Stimulated activated CD4-positive, alpha-beta T cell treated with anti-CD3 and anti-CD28 coated beads, Interleukin-1b, Interleukin-23, amount 100 ng/mL, for 24 hours (primary cell): ENCODE measurements at regions not wholly inside any gene's neighbourhood (a gene's known extent, or its start where the extent isn't known, plus 50 kb on each side); places are given as distances from the start of the nearest gene placed in this dataset.
"Not testable (repeated sequence)": the region's sequence is repeated elsewhere in the genome, so short reads cannot be mapped to it uniquely, and the experiment has no call there.

Experiments
- DNase-seq, 4 experiments: peaks; one replicate each; pipeline ENCODE4 v3.0.0-alpha.2; 2020; ENCODE audit warnings: low read depth in 4 of 4, low spot score in 1 of 4

DNA sequence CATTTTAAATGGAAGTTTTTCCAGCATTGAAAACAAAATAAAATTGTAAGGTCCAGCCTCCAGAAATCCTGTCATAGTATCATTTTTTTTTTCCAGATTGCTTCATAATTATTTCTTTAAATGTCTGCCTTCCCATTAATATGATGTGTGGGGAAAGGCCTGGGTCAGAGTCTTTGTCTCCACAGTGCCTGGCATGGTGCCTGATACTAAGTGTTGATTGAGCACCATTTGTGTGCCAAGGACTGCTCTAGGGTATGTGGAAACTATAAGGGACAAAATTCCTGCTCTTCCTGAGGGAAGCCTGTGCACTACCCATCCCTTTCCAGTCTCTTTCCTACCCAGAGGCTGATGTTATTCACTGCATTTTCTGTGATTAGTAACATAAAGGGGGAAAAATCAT, 53.1 kb upstream of the BEND4 start:
- DNase-seq, result no peak

DNA sequence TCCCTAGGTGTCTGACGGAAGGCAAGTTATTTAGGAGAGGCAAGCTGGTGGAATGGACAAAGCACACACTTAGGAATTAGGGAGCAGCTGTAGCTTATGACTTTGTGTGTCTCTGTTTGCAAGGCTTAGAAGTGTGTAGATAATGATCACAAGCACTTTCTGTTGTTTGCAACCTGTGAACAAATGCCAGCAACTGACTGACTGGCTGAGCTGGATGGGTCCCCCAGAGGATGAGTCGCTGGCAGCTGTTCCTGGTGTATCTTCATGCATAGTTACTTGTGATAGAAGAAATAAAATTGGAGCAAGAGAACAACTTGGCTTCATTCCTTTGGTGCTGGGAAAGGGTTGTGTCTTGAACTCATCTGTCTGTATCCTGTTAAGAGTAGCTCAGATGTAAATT, 64.2 kb upstream of the BEND4 start:
- no peak for DNase-seq

GRCh38 chr4:42225286-42225685, 72.8 kb upstream of the BEND4 start:
- no peak for DNase-seq

- DNase-seq, result no peak
Observed at GRCh38 chr4:42234817-42235216, 82.4 kb upstream of the BEND4 start.

DNA sequence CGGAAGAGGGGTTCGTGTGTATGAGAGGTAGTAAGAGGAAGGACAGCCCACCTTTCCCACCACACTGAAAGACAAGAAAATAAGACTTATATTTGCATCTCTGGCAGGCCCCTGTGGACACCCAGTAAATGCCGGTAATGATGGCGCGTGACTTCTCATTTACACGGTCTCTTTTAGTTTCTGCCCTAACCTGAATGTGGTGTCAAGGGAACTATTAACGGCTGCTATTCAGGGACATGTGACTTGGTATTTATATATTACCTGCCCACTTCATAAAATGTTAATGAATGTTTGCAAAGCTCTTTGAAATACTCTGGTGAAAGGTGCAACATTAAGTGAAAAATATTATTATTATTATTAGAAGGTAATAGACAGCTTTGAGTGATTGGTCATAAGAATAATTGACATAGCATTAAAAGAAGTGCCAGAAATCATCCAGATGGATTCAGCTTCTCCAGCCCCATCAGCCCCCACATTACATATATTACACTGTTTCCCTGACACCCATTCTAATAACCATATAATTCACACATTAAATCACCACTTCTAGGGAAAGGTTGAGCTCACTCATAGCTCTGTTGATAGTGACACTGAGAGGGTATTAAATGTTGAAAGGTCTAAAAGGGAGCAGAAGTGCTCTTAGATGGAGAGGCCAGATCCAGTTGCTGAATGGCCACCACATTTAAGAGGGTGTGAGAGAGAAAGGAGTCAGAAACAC, 83.0 kb upstream of the BEND4 start:
- DNase-seq, result no peak

GRCh38 chr4:42237010-42237409, 84.6 kb upstream of the BEND4 start:
- no peak for DNase-seq

GRCh38 chr4:42237451-42237850, 85.0 kb upstream of the BEND4 start:
- DNase-seq, result no peak

GRCh38 chr4:42248972-42249371, 96.5 kb upstream of the BEND4 start:
- no peak for DNase-seq

DNA sequence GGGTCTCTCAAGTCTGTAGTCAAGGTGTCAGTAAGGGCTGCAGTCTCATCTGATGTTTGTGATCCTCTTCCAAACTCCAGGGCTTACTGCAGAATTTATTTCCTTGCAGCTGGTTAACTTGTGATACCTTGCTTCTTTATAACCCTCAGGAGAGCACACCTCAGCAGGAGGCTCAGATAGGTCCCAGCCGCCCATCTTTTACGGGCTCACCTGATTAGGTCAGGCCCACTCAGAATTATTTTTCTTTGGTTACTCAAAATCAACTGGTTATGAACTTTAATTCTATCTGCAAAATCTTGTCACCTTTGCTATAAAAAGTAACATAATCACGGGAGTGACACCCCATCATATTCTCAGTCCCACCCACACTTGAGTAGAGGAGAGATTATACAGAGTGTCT, 99.9 kb upstream of the BEND4 start:
- DNase-seq, result no peak

DNA sequence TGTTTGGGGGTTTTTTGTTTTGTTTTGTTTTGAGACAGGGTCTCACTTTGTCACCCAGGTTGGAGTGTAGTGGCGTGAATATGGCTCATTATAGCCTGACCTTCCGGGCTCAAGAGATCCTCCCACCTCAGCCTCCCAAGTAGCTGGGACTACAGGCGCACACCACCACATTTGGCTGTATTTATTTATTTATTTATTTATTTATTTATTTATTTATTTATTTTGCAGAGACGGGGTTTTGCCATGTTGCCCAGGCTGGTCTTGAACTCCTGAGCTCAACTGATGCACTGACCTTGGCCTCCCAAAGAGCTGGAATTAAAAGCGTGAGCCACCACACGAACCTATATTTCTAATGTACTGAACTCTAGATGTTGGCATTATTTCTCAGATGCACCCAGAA, 105.2 kb upstream of the BEND4 start:
- DNase-seq, result not testable (repeated sequence)

DNA sequence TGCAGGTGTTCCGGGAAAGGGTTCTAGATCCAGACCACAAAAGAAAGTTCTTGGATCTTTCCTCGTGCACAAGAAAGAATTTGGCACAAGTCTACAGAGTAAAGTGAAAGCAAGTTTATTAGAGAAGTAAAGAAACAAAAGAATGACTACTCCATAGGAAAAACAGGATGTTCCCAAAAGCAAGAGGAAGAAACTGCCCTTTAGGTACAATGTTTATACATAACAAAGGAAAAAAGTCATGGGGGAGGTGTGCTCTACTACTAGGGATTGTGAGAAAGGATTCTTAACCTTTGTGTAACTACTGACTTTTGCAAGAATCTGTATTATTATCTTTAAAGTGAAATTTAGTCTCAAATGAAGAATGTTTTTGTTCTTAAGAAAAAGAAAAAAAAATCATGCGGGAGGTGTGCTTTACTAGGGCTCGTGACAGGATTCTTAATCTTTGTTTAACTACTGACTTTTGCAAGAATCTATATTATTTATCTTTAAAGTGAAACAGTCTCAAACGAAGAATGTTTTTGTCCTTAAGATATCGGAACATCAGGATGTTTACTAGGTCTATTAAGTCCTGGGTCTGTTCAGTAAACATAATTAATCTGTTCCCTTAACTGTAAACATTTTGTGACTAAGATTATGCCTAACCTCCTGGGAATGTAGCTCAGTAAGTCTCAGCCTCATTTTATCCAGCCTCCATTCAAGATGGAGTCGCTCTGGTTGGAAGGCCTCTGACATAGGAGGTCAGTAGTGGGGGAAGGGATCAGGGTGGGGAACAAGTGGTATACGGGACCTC, 110.4 kb upstream of the BEND4 start:
- DNase-seq, result no peak

GRCh38 chr4:42265782-42266602, 113.5 kb upstream of the BEND4 start:
- no peak for DNase-seq

DNA sequence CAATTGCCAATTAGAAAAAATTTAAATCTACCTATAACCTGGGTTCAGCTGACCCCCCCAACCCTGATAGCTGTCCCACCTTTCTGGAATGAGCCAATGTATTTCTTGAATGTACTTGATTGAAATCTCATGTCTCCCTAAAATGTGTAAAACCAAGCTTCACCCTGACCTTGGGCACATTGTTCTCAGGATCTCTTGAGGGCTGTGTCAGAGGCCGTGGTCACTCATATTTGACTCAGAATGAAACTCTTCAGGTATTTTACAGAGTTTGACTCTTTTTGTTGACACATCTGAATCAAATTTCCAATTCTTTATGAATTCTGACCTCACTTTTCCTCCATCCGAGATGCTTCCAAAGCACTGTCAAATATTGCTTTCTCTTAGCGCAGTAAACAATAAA, 115.3 kb upstream of the BEND4 start:
- DNase-seq, result no peak

DNA sequence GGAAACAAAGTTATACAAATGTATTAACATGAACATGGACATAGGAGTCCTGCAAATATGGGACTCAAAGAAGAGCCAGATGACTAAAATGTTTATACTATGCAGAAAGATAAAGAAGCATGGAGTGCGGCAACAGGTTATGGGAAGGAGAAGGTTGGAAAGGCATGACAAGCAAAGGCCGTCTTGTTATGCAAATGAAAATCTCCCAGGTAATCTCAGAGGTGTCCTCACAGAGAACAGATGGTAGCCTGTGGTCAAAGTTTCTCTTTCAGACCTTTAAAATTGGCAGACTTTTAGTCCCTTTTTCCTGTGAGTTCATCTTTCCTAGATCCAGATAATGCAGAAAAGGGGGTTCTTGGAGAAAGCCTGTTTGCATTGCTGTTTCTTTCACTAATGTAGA, 116.4 kb upstream of the BEND4 start:
- no peak for DNase-seq

- no peak for DNase-seq
Observed at GRCh38 chr4:42271096-42271495, 118.6 kb upstream of the BEND4 start.

DNA sequence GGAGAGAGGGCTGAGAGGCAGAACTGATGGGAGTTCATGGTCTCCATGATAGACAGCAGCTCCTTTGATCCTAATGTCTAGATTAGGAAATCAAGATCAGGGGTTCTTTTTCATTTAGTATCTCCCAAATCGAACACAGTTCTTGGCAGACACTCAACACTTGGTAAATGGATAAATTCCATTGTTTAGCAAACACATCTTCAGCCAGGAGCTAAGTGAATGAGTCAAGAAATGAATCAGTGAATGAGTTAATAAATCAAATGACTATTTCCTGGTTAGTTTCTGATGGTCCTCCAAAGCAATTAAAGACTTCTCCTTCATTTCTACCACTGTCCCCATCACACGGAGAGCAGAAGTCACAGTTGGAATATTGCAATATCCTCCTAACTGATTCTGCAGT, 120.0 kb upstream of the SHISA3 start:
- DNase-seq, result no peak

DNA sequence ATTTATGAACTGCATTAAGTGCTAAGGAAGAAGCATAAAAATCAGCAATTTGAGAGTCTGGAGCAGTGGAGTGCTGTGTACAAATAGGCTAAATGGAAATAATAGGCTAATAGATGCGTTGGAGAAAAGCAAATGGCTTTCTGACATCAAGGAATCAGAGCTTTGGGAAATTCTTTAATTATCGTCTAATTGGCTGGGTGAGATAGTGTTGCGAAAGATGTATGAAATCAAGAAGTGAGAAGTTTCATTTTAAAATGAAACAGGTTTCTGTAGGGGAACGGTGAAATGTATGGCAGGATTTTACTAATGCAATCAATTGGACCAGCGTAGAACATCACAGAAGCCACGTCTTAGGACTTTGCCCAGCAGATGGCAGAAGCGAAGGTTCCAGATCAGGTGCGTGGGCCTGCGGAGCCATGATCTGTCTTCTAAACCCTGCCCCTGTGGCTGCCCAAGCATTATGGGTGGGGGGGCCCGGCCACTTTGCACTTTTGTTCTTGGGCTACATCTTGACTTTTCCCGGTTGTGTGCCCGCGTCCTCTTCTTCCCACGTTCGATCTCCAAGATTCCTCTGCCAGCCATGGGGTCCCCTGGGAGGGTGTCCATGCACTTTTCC, 118.5 kb upstream of the SHISA3 start:
- no peak for DNase-seq

DNA sequence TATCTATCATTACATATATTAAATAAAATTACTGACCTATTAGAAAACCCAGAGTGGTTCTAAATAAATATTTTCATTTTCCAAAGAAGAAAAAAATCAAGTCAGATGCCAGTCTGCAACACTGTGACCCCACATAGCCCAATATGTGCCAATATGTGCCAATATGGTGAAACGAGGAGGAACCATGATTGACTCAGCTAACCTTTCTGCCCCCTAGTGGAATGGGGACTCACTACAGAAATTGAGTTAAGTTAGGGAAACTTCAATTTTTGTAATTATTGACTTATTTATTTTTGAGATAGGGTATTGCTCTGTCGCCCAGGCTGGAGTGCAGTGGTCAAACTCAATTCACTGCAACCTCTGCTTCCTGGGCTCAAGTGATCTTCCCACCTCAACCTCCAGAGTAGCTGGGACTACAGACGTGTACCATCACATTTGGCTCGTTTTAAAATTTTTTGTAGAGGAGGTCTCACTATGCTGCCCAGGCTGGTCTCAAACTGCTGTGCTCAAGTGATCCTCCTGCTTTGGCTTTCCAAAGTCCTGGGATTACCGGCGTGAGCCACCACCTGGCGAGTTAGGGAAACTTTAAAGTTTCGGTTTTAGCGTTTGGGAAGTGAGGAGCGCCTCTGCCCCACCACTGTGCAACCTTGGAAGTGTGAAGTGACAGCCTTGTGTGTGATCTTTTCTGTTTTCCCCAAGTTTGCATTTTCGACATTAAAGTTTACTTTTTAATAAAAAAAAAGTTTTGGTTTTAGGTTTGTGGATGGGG, 116.8 kb upstream of the SHISA3 start:
- no peak for DNase-seq

DNA sequence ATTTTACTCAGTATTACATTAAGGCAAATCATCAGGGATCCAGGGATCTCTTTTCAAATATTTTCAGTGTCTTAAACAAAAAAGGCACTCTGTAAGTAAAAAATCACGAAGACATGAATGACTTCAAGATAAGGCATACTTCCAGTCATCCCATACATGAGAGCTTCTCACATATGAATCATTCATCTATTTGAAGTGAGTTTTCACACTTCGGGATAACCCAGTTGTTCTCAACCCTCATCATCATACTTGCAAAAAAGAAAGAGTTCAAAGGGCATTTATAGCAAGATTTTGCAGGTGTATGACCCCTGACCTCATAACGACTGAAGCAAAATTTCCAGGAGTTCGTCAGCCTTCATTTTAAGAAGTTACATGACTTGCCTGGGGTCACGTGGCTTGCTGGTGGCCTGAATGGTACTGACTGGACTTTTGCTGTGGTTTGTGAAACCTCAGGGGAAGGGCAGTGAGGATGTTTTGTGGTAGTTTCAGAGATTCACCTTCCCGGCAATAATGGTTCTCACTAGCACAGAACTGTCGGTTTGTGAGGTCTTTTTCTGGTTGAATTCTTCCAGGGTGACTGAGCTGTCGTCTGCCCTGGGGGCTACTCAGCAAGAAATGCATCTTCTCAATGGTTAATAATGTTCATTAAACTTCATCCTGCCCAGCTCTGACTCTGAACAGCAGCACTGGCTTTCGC, 115.8 kb upstream of the SHISA3 start:
- DNase-seq, result no peak
